Ishikawa (cell line): ENCODE measurements at regions not wholly inside any gene's neighbourhood (a gene's known extent, or its start where the extent isn't known, plus 50 kb on each side); places are given as distances from the start of the nearest gene placed in this dataset.

ENCODE experiments used
- CEBPB ChIP-seq: IDR thresholded peaks from 2 replicates; pipeline ENCODE4 v1.6.1; 2012
- CREB1 ChIP-seq: IDR thresholded peaks from 2 replicates; pipeline ENCODE4 v1.6.1; 2012; ENCODE audit warnings: low read depth
- EGR1 ChIP-seq: IDR thresholded peaks from 2 replicates; pipeline ENCODE4 v1.6.1; 2012
- EP300 ChIP-seq: IDR thresholded peaks from 2 replicates; pipeline ENCODE4 v1.6.1; 2012; ENCODE audit warnings: borderline replicate concordance
- FOXM1 ChIP-seq: IDR thresholded peaks from 2 replicates; pipeline ENCODE4 v1.6.1; 2012; ENCODE audit warnings: low read depth, borderline replicate concordance
- NFIC ChIP-seq: IDR thresholded peaks from 2 replicates; pipeline ENCODE4 v1.6.1; 2012
- RAD21 ChIP-seq: IDR thresholded peaks from 2 replicates; pipeline ENCODE4 v1.6.1; 2012; ENCODE audit warnings: low read depth
- TAF1 ChIP-seq: IDR thresholded peaks from 2 replicates; pipeline ENCODE4 v1.6.1; 2012; ENCODE audit warnings: low read depth, mild to moderate bottlenecking
- TCF12 ChIP-seq: IDR thresholded peaks from 2 replicates; pipeline ENCODE4 v1.6.1; 2012; ENCODE audit warnings: low read depth
- TEAD4 ChIP-seq: IDR thresholded peaks from 2 replicates; pipeline ENCODE4 v1.6.1; 2012
- YY1 ChIP-seq: IDR thresholded peaks from 2 replicates; pipeline ENCODE4 v1.6.1; 2012; ENCODE audit warnings: low read depth
- ZBTB7A ChIP-seq: IDR thresholded peaks from 2 replicates; pipeline ENCODE4 v1.6.1; 2012; ENCODE audit warnings: low read depth
- TF ChIP-seq, protein P1 (sequence below): IDR thresholded peaks from 2 replicates; pipeline ENCODE4 v1.6.1; 2012
- TF ChIP-seq, protein P2 (sequence below): IDR thresholded peaks from 2 replicates; pipeline ENCODE4 v1.6.1; 2012
- TF ChIP-seq, protein P3 (sequence below): IDR thresholded peaks from 2 replicates; pipeline ENCODE4 v1.6.1; 2012; ENCODE audit warnings: low read depth, mild to moderate bottlenecking

DNA sequence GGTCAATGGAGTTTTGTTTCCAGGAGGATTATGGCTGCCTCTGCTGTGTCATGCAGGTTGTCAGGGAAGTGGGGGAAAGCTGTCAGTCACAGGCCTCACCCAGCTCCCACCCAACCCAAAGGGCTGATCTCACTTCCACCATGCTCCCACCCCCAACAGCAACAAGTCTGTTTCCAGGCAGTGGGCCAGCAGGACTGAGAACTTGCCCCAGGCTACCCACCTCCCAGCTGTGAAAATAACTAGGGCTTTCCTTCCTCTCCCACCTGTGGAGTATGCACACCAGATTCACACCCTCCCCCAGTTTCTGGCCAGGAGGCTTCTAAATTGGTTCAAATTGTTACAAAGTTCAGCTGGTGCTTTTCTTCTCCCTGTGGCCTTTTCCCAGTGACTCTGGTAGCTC is 95.6 kb upstream of the ACVR1 start:
- TF ChIP-seq EP300 (no peak), TAF1 (no peak), EGR1 (no peak), RAD21 (no peak), CREB1 (no peak), TCF12 (no peak), ZBTB7A (no peak), CEBPB (no peak), NFIC (no peak), FOXM1 (no peak), TEAD4 (no peak), YY1 (no peak)
- TF ChIP-seq, protein P1, sequence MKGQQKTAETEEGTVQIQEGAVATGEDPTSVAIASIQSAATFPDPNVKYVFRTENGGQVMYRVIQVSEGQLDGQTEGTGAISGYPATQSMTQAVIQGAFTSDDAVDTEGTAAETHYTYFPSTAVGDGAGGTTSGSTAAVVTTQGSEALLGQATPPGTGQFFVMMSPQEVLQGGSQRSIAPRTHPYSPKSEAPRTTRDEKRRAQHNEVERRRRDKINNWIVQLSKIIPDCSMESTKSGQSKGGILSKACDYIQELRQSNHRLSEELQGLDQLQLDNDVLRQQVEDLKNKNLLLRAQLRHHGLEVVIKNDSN, result no peak
- TF ChIP-seq, protein P2, sequence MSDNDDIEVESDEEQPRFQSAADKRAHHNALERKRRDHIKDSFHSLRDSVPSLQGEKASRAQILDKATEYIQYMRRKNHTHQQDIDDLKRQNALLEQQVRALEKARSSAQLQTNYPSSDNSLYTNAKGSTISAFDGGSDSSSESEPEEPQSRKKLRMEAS, result no peak
- TF ChIP-seq, protein P3, sequence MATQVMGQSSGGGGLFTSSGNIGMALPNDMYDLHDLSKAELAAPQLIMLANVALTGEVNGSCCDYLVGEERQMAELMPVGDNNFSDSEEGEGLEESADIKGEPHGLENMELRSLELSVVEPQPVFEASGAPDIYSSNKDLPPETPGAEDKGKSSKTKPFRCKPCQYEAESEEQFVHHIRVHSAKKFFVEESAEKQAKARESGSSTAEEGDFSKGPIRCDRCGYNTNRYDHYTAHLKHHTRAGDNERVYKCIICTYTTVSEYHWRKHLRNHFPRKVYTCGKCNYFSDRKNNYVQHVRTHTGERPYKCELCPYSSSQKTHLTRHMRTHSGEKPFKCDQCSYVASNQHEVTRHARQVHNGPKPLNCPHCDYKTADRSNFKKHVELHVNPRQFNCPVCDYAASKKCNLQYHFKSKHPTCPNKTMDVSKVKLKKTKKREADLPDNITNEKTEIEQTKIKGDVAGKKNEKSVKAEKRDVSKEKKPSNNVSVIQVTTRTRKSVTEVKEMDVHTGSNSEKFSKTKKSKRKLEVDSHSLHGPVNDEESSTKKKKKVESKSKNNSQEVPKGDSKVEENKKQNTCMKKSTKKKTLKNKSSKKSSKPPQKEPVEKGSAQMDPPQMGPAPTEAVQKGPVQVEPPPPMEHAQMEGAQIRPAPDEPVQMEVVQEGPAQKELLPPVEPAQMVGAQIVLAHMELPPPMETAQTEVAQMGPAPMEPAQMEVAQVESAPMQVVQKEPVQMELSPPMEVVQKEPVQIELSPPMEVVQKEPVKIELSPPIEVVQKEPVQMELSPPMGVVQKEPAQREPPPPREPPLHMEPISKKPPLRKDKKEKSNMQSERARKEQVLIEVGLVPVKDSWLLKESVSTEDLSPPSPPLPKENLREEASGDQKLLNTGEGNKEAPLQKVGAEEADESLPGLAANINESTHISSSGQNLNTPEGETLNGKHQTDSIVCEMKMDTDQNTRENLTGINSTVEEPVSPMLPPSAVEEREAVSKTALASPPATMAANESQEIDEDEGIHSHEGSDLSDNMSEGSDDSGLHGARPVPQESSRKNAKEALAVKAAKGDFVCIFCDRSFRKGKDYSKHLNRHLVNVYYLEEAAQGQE, result no peak

DNA sequence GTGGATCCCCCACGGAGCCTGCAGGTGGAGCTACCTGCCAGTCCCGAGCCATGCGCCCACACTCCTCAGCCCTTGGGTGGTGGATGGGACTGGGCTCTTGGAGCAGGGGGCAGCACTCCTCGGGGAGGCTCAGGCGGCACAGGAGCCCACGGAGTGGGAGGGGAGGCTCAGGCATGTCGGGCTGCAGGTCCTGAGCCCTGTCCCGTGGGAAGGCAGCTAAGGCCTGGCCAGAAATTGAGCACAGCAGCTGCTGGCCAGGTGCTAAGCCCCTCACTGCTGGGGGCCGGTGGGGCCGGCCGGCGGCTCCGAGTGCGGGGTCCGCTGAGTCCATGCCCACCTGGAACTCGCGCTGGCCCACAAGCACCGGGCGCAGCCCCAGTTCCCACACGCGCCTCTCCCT is 91.7 kb upstream of the ACVR1 start:
- TF ChIP-seq RAD21 (no peak), TEAD4 (no peak), CEBPB (no peak), YY1 (no peak)

DNA sequence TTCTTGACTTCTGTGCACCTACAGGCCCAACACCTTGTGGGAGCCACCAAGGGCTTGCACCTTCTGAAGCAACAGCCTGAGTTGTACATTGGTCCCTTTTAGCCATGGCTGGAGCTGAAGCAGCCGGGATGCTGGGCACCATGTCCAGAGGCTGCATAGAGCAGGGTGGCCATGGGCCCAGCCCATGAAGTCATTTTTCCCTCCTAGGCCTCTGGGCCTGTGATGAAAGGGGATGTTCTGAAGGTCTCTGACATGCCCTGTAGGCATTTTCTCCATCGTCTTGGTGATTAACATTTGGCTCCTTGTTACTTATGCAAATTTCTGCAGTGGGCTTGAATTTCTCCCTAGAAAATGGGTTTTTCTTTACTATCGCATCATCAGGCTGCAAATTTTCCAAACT is 83.1 kb upstream of the ACVR1 start:
- TF ChIP-seq YY1 (no peak), FOXM1 (no peak), TCF12 (no peak), CEBPB (no peak), NFIC (no peak), EGR1 (no peak), EP300 (no peak), ZBTB7A (no peak), CREB1 (no peak), TAF1 (no peak), TEAD4 (no peak), RAD21 (no peak)
- TF ChIP-seq, protein P1, result no peak
- TF ChIP-seq, protein P3, result no peak
- TF ChIP-seq, protein P2, result no peak

DNA sequence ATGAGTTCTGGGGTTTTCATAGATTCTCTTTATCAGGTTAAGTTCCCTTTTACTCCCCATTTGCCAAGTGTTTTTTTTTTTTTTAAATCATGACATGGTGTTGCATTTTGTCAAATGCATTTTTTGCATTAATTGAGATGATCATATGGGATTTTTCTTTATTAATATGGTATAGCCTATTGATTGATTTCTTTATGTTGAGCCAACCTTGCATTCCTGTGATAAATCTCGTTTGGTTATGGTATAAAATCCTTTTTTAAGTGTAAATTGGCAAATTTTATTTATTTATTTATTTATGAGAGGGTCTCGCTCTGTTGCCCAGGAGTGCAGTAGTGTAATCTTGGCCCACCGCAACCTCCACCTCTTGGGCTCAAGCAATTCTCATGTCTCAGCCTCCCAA is 81.5 kb upstream of the ACVR1 start:
- TF ChIP-seq TEAD4 (no peak), TCF12 (no peak), YY1 (no peak), EGR1 (no peak), EP300 (no peak), TAF1 (no peak)
- TF ChIP-seq, protein P1, result no peak
- TF ChIP-seq, protein P3, result no peak
